H1 (cell line): ENCODE measurements at regions not wholly inside any gene's neighbourhood (a gene's known extent, or its start where the extent isn't known, plus 50 kb on each side); places are given as distances from the start of the nearest gene placed in this dataset.

Experiments
- CTCF ChIA-PET: fragments of 300-600 bp; sonication (Branson Sonifier 250); formaldehyde crosslinking; loops from one replicate; lab custom pipeline; 2021; ENCODE audit not compliant: partially characterized antibody; lab: Charles Lee
- POLR2A ChIA-PET: fragments of 300-600 bp; sonication (Branson Sonifier 250); formaldehyde crosslinking; loops from one replicate; lab custom pipeline; 2021; ENCODE audit warnings: inconsistent platforms; ENCODE audit not compliant: partially characterized antibody; lab: Charles Lee
- DNase-seq, 2 experiments: peaks; one replicate each; pipeline versions ENCODE4 v3.0.0 to v3.0.0-alpha.2; 2010 to 2022; ENCODE audit warnings: low spot score in 2 of 2, low read depth in 1 of 2, mixed read lengths in 1 of 2
- FAIRE-seq: peaks from 2 replicates; lab custom pipeline; 2011; peaks lifted over from hg19 to GRCh38; lab: Jason Lieb, UNC
- H2AFZ ChIP-seq: 2 replicates; pipeline ENCODE4 v1.8.1; 2012; ENCODE audit warnings: low read length, inconsistent platforms
- H2AK5ac ChIP-seq: 2 replicates; pipeline ENCODE4 v1.6.1; 2013; ENCODE audit warnings: low read depth, low read length
- H2BK120ac ChIP-seq: replicated peaks from 2 replicates; pipeline ENCODE3; 2013; ENCODE audit warnings: low read depth, low read length, inconsistent platforms
- H2BK12ac ChIP-seq: 2 replicates; pipeline ENCODE4 v1.6.1; 2013; ENCODE audit warnings: low read depth, low read length
- H2BK15ac ChIP-seq: 2 replicates; pipeline ENCODE4 v1.6.1; 2013; ENCODE audit warnings: low read length
- H2BK20ac ChIP-seq: 2 replicates; pipeline ENCODE4 v1.6.1; 2013; ENCODE audit warnings: low read length
- H2BK5ac ChIP-seq: 2 replicates; pipeline ENCODE4 v1.6.1; 2013; ENCODE audit warnings: low read depth, low read length
- H3K14ac ChIP-seq: 2 replicates; pipeline ENCODE4 v1.6.1; 2013; ENCODE audit warnings: inconsistent platforms; ENCODE audit not compliant: insufficient read length
- H3K18ac ChIP-seq: 2 replicates; pipeline ENCODE4 v1.6.1; 2013; ENCODE audit warnings: low read length; ENCODE audit errors: extremely low read depth
- H3K23ac ChIP-seq: 2 replicates; pipeline ENCODE4 v1.6.1; 2013; ENCODE audit warnings: inconsistent platforms; ENCODE audit not compliant: insufficient read length
- H3K23me2 ChIP-seq: 2 replicates; pipeline ENCODE4 v1.6.1; 2013; ENCODE audit warnings: low read depth, low read length
- H3K27ac ChIP-seq: 2 replicates; pipeline ENCODE4 v1.6.1; 2011; ENCODE audit warnings: low read depth, low read length, inconsistent platforms
- H3K27me3 ChIP-seq, 4 experiments: replicated peaks in 1 of 4; 1 replicate in 1 of 4; 2 replicates in 3 of 4; pipeline versions ENCODE4 v1.6.1 to v1.8.1; 2011 to 2013; ENCODE audit warnings: low read length in 3 of 4, mild to moderate bottlenecking in 3 of 4, inconsistent platforms in 2 of 4, mixed read lengths in 2 of 4, moderate library complexity in 1 of 4; ENCODE audit not compliant: control insufficient read depth in 3 of 4, insufficient read depth in 3 of 4; ENCODE audit errors: extremely low read depth in 1 of 4
- H3K36me3 ChIP-seq, 4 experiments: 2 replicates each; pipeline versions ENCODE4 v1.6.1 to v1.8.1; 2011 to 2013; ENCODE audit warnings: mild to moderate bottlenecking in 4 of 4, low read length in 3 of 4, moderate library complexity in 2 of 4, control low read depth in 1 of 4, inconsistent platforms in 1 of 4; ENCODE audit not compliant: insufficient read depth in 4 of 4, control insufficient read depth in 2 of 4
- H3K4ac ChIP-seq: replicated peaks from 2 replicates; pipeline ENCODE3; 2013; ENCODE audit warnings: low read length, low read depth, mixed read lengths, inconsistent platforms; ENCODE audit not compliant: insufficient read length
- H3K4me1 ChIP-seq, 4 experiments: replicated peaks in 1 of 4; 1 replicate in 1 of 4; 2 replicates in 3 of 4; pipeline versions ENCODE4 v1.6.1 to v1.8.1; 2011 to 2013; ENCODE audit warnings: low read length in 3 of 4, inconsistent platforms in 2 of 4, mixed read lengths in 1 of 4; ENCODE audit not compliant: insufficient read depth in 4 of 4, control insufficient read depth in 3 of 4
- H3K4me2 ChIP-seq, 2 experiments: 2 replicates each; pipeline versions ENCODE4 v1.6.1 to v1.8.1; 2011 to 2013; ENCODE audit warnings: low read depth in 2 of 2, low read length in 2 of 2, control low read depth in 1 of 2, inconsistent platforms in 1 of 2, mild to moderate bottlenecking in 1 of 2; ENCODE audit not compliant: insufficient read depth in 1 of 2
- H3K4me3 ChIP-seq, 4 experiments: fragments of 200-600, 300-600 bp in 1 of 4; sonication (generic), shearing (Covaris generic), sonication (Bioruptor Twin) in 1 of 4; 2 replicates each; pipeline versions ENCODE4 v1.5.1 to v1.8.1; 2011 to 2016; ENCODE audit warnings: low read length in 4 of 4, low read depth in 3 of 4, control low read depth in 2 of 4, inconsistent platforms in 2 of 4, mild to moderate bottlenecking in 2 of 4, mixed read lengths in 1 of 4, moderate library complexity in 1 of 4; ENCODE audit not compliant: insufficient read depth in 2 of 4; ENCODE audit errors: extremely low read depth in 1 of 4
- H3K56ac ChIP-seq: replicated peaks from 2 replicates; pipeline ENCODE3; 2013; ENCODE audit warnings: low read depth, mild to moderate bottlenecking, mixed read lengths, low read length, inconsistent platforms; ENCODE audit not compliant: insufficient read length
- H3K79me1 ChIP-seq: 2 replicates; pipeline ENCODE4 v1.6.1; 2013; ENCODE audit warnings: low read depth, low read length, control low read depth
- H3K79me2 ChIP-seq, 2 experiments: 2 replicates each; pipeline versions ENCODE4 v1.6.1 to v1.8.1; 2012 to 2013; ENCODE audit warnings: low read length in 2 of 2, mild to moderate bottlenecking in 2 of 2, inconsistent platforms in 1 of 2; ENCODE audit not compliant: insufficient read depth in 2 of 2, control insufficient read depth in 1 of 2
- H3K9ac ChIP-seq, 4 experiments: replicated peaks in 1 of 4; 1 replicate in 1 of 4; 2 replicates in 3 of 4; pipeline versions ENCODE4 v1.6.1 to v1.8.1; 2011 to 2013; ENCODE audit warnings: low read depth in 3 of 4, low read length in 3 of 4, control low read depth in 2 of 4, mild to moderate bottlenecking in 2 of 4, moderate library complexity in 2 of 4, inconsistent platforms in 1 of 4; ENCODE audit errors: extremely low read depth in 1 of 4
- H3K9me3 ChIP-seq, 2 experiments: 2 replicates each; pipeline versions ENCODE4 v1.6.1 to v1.8.1; 2012 to 2013; ENCODE audit warnings: mild to moderate bottlenecking in 2 of 2, moderate library complexity in 2 of 2, control low read depth in 1 of 2, inconsistent platforms in 1 of 2, low read depth in 1 of 2, low read length in 1 of 2, mixed read lengths in 1 of 2; ENCODE audit not compliant: insufficient read depth in 2 of 2
- H4K20me1 ChIP-seq, 2 experiments: replicated peaks in 1 of 2; 2 replicates each; pipeline versions ENCODE3 to v1.8.1; 2011 to 2013; ENCODE audit warnings: inconsistent platforms in 2 of 2, low read length in 2 of 2, mild to moderate bottlenecking in 1 of 2; ENCODE audit not compliant: insufficient read depth in 2 of 2, control insufficient read depth in 1 of 2
- H4K5ac ChIP-seq: 2 replicates; pipeline ENCODE4 v1.6.1; 2013; ENCODE audit warnings: low read length, low read depth, mixed read lengths, inconsistent platforms; ENCODE audit not compliant: insufficient read length
- H4K8ac ChIP-seq: 2 replicates; pipeline ENCODE4 v1.8.0; 2013; ENCODE audit warnings: mild to moderate bottlenecking, moderate library complexity, low read length, inconsistent platforms; ENCODE audit not compliant: insufficient read depth; ENCODE audit errors: extremely low read depth
- H4K91ac ChIP-seq: replicated peaks from 2 replicates; pipeline ENCODE3; 2013; ENCODE audit warnings: low read length, mixed read lengths, inconsistent platforms; ENCODE audit not compliant: insufficient read length
- CHD2 ChIP-seq: IDR thresholded peaks from 2 replicates; pipeline ENCODE4 v1.6.1; 2012; ENCODE audit warnings: low read length, improper control_type of control experiment
- CTCF ChIP-seq, 3 experiments: IDR thresholded peaks; 1 replicate in 2 of 3; 2 replicates in 1 of 3; pipeline versions ENCODE4 v1.5.1 to v1.6.1; 2011; ENCODE audit warnings: low read length in 3 of 3, mild to moderate bottlenecking in 3 of 3, inconsistent platforms in 2 of 3, low read depth in 1 of 3, moderate library complexity in 1 of 3; ENCODE audit not compliant: insufficient read depth in 1 of 3; ENCODE audit errors: control extremely low read depth in 1 of 3
- HDAC2 ChIP-seq, 2 experiments: fragments of 300-600 bp in 1 of 2; sonication (generic) in 1 of 2; IDR thresholded peaks; 2 replicates each; pipeline ENCODE4 v1.6.1; 2011 to 2012; ENCODE audit warnings: low read depth in 2 of 2, low read length in 2 of 2, mild to moderate bottlenecking in 2 of 2, moderate library complexity in 2 of 2, borderline replicate concordance in 1 of 2, inconsistent platforms in 1 of 2
- KDM5A ChIP-seq: fragments of 200-600 bp; IDR thresholded peaks from 2 replicates; pipeline ENCODE4 v1.7.1; 2012; ENCODE audit warnings: mild to moderate bottlenecking, low read length, inconsistent platforms, mixed read lengths
- MAX ChIP-seq: IDR thresholded peaks from 2 replicates; pipeline ENCODE4 v1.6.1; 2012; ENCODE audit warnings: inconsistent platforms
- NRF1 ChIP-seq: IDR thresholded peaks from 2 replicates; pipeline ENCODE4 v1.6.1; 2011; ENCODE audit warnings: mild to moderate bottlenecking, low read depth, low read length, improper control_type of control experiment
- SIX5 ChIP-seq: IDR thresholded peaks from 2 replicates; pipeline ENCODE4 v1.6.1; 2011; ENCODE audit warnings: mild to moderate bottlenecking, low read depth, low read length
- SRF ChIP-seq: IDR thresholded peaks from 2 replicates; pipeline ENCODE4 v1.6.1; 2011; ENCODE audit warnings: mild to moderate bottlenecking, low read depth, low read length, moderate library complexity
- SUZ12 ChIP-seq: fragments of 200-600 bp; sonication (generic); IDR thresholded peaks from 2 replicates; pipeline ENCODE4 v1.6.1; 2012; ENCODE audit warnings: mild to moderate bottlenecking, inconsistent platforms, low read length, moderate library complexity, mixed read lengths
- TCF12 ChIP-seq: IDR thresholded peaks from 2 replicates; pipeline ENCODE4 v1.6.1; 2011; ENCODE audit warnings: low read depth, mild to moderate bottlenecking, low read length
- USF2 ChIP-seq: IDR thresholded peaks from 2 replicates; pipeline ENCODE4 v1.6.1; 2011; ENCODE audit warnings: low read length, improper control_type of control experiment
- whole genome bisulfite sequencing, 2 experiments: shearing (Covaris generic) in 1 of 2; methylation state at CpG; one replicate each; pipeline versions ENCODE4 v1.1.6 to v1.1.7; 2013 to 2015; ENCODE audit warnings: low lambda C conversion rate in 2 of 2, mixed read lengths in 2 of 2, inconsistent platforms in 1 of 2, low coverage in 1 of 2, missing lambda C conversion rate in 1 of 2; ENCODE audit not compliant: insufficient replicate concordance in 2 of 2, insufficient coverage in 1 of 2, insufficient read length in 1 of 2; ENCODE audit errors: extremely low coverage in 1 of 2, missing lambda C conversion rate in 1 of 2; 5-methylcytosine and 5-hydroxymethylcytosine counted together

- Histone ChIP-seq H3K23ac (no peak overlapping the region), H2BK120ac (no peak overlapping the region), H2BK5ac (peak overlapping the region; percentile 49; the same call in 1 of the 2 replicates), H3K9ac (no peak overlapping the region), H3K56ac (no peak overlapping the region), H3K36me3 (no peaks in the 10 kb centered on the region), H3K4me1 (peaks cover 0 to 3% (median 0%) of the 10 kb centered on the region in 4 experiments; a peak in 2 of 7 replicates), H3K27ac (no peak overlapping the region), H3K23me2 (no peaks in the 10 kb centered on the region; the same call in 1 of the 2 replicates), H3K79me1 (no peaks in the 10 kb centered on the region), H2BK20ac (no peak overlapping the region), H3K4ac (no peak overlapping the region), H3K18ac (no peak overlapping the region), H2BK15ac (no peak overlapping the region), H3K79me2 (no peaks in the 10 kb centered on the region), H2AK5ac (no peak overlapping the region), H3K4me2 (no peak overlapping the region), H2AFZ (no peak overlapping the region), H3K27me3 (no peaks in the 10 kb centered on the region), H3K14ac (no peak overlapping the region), H4K8ac (no peak overlapping the region), H4K5ac (no peak overlapping the region), H2BK12ac (no peak overlapping the region), H3K9me3 (no peaks in the 10 kb centered on the region), H4K20me1 (no peaks in the 10 kb centered on the region), H3K4me3 (no peak overlapping the region), H4K91ac (peak overlapping the region; percentile 25)
- 100% methylated on average over 1 of the region's 1 CpG; no CpG with 5 or more reads in 1 of the 2 experiments for WGBS, 2 experiments
- POLR2A ChIA-PET = no interaction called here
- FAIRE-seq (no peak), DNase-seq (no peak)
- CTCF ChIA-PET = interaction anchor here (0.6 kb wide), 1 partner anchor 1399 kb away, joined by 3 read pairs; no protein-coding TSS in a partner anchor
- TF ChIP-seq USF2 (no peak), CHD2 (no peak), SUZ12 (no peak), KDM5A (no peak), HDAC2 (IDR thresholded peaks at IDR 0.05; ENCODE audit: borderline replicate concordance in 1 of 2, low read depth in 2 of 2, low read length in 2 of 2) (no peak), SIX5 (no peak), CTCF (IDR thresholded peaks at IDR 0.05; ENCODE audit: control extremely low read depth in 1 of 3, insufficient read depth in 1 of 3, low read depth in 1 of 3, low read length in 3 of 3) (no peak), MAX (no peak), SRF (no peak), TCF12 (no peak), NRF1 (no peak)
Observed at GRCh38 chr9:118230329-118230728, 526.1 kb downstream of the TLR4 start.
